Lower leg skin (tissue), 4 donors: ENCODE measurements at regions not wholly inside any gene's neighbourhood (a gene's known extent, or its start where the extent isn't known, plus 50 kb on each side); places are given as distances from the start of the nearest gene placed in this dataset.
"Not testable (repeated sequence)": the region's sequence is repeated elsewhere in the genome, so short reads cannot be mapped to it uniquely, and the experiment has no call there.

Experiments
- DNase-seq, 2 donors: peaks; one replicate each; pipeline ENCODE4 v3.0.0-alpha.2; 2019; ENCODE audit warnings: low spot score in 2 of 2
- H3K4me3 ChIP-seq: fragments of 200-600 bp; sonication (generic); 2 replicates; pipeline ENCODE4 v1.5.1; 2017; ENCODE audit warnings: mild to moderate bottlenecking, low read depth; ENCODE audit not compliant: poor library complexity, severe bottlenecking
- POLR2A ChIP-seq, 2 donors: fragments of 450-650 bp; IDR thresholded peaks; one replicate each; pipeline ENCODE4 v1.6.1; 2016 to 2017; ENCODE audit warnings: antibody characterized with exemption in 2 of 2, mild to moderate bottlenecking in 1 of 2, moderate library complexity in 1 of 2
- WGBS, 2 donors: methylation state at CpG; one replicate each; pipeline ENCODE4 v1.1.5; 2018; 5-methylcytosine and 5-hydroxymethylcytosine counted together
- intact Hi-C: fragments of 100-400 bp; cut with DNase I; formaldehyde crosslinking; loops from one replicate; pipeline ENCODE4 v1.15.0; 2023; ENCODE audit warnings: low total_unique reads
- TF ChIP-seq, protein P1 (sequence below), 3 donors: fragments of 450-650 bp; IDR thresholded peaks; one replicate each; pipeline ENCODE4 v1.5.1; 2016; ENCODE audit warnings: antibody characterized with exemption in 3 of 3, mild to moderate bottlenecking in 3 of 3, moderate library complexity in 2 of 3

DNA sequence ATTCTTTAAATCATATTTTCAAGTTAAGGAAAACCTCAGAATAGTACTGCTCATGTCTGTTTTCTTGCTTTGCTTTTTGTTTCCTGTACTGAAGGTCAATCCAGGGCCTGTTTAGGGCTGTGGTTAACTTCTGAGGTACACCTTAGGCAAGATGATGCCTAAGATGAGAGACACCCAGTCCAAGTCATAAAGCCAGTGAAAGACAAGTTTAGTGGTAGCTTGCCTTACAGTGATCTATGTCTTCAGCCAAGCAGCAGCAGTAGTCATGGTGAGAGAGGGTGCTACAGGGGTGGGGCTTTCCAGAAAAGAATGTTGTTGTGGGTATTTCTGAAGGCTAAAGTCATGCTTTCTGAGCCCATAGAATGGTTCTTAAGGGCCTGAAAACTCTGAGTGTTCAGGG lies 173.7 kb downstream of the VSIG4 start:
- intact Hi-C loops: no loop called here
- no peak for DNase-seq

DNA sequence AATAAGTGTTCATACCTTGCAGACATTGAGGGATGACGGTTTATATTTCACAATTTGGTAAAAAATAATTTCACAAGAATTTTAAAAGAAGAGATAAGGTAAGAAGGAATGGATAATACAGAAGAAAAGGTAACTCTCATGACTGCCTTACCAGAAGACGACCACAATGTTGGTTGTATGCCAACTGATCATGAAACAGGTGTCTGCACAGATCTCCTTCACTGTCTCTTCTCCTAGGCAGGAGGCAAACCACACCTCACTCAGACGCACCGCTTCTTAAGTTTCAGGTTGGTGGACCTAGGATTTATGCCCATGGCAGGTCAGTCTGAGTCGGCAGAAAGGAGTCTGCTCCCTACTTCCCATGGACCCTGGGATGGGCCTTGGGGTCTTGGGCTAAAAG lies 177.2 kb downstream of the VSIG4 start:
- no peak for TF ChIP-seq POLR2A (IDR thresholded peaks at IDR 0.05)
- TF ChIP-seq, protein P1, sequence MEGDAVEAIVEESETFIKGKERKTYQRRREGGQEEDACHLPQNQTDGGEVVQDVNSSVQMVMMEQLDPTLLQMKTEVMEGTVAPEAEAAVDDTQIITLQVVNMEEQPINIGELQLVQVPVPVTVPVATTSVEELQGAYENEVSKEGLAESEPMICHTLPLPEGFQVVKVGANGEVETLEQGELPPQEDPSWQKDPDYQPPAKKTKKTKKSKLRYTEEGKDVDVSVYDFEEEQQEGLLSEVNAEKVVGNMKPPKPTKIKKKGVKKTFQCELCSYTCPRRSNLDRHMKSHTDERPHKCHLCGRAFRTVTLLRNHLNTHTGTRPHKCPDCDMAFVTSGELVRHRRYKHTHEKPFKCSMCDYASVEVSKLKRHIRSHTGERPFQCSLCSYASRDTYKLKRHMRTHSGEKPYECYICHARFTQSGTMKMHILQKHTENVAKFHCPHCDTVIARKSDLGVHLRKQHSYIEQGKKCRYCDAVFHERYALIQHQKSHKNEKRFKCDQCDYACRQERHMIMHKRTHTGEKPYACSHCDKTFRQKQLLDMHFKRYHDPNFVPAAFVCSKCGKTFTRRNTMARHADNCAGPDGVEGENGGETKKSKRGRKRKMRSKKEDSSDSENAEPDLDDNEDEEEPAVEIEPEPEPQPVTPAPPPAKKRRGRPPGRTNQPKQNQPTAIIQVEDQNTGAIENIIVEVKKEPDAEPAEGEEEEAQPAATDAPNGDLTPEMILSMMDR (IDR thresholded peaks at IDR 0.05): no peak
- 69 to 93% methylated on average over 5 of the region's 5 CpGs for whole genome bisulfite sequencing, 2 donors
- no peak for DNase-seq
- no peak overlapping the region for H3K4me3 ChIP-seq
- intact Hi-C loops: no loop called here

More for the DNA sequence above, 173.7 kb downstream of the VSIG4 start:
- H3K4me3 ChIP-seq: no peak overlapping the region
- no peak for TF ChIP-seq POLR2A (IDR thresholded peaks at IDR 0.05)
- TF ChIP-seq, protein P1 (IDR thresholded peaks at IDR 0.05): no peak

DNA sequence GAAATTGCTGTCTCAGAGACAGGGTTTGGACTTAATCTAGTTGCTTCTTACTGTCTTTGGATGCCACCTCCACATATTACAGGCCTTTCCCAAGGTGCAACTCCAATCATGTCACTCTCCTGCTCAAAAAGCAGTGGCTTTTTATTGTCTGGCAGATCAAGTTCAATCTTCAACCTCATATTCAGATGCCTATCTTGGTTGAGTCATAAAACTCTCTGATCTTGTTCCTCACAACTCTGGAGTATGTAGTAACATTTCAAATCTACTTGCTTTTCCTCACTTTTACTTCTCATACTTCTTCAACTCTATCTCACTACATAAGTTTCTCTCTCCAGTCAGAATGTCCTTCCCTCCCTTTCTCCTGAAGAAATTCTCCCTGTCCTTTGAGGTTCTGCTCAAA lies 180.6 kb downstream of the VSIG4 start:
- no peak for TF ChIP-seq POLR2A (IDR thresholded peaks at IDR 0.05)
- TF ChIP-seq, protein P1 (IDR thresholded peaks at IDR 0.05): no peak
- no peak overlapping the region for H3K4me3 ChIP-seq
- intact Hi-C loops: no loop called here
- no peak for DNase-seq

DNA sequence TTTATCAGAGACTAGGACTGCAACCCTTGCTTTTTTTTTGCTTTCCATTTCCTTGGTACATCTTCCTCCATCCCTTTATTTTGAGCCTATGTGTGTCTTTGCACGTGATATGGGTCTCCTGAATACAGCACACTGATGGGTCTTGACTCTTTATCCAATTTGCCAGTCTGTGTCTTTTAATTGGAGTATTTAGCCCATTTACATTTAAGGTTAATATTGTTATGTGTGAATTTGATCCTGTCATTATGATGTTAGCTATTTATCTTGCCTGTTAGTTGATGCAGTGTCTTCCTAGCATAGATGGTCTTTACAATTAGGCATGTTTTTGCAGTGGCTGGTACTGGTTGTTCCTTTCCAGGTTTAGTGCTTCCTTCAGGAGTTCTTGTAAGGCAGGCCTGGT lies 185.4 kb downstream of the VSIG4 start:
- H3K4me3 ChIP-seq, intact Hi-C loops, DNase-seq: not testable (repeated sequence)
- 68 to 73% methylated on average over 1 of the region's 1 CpG for WGBS, 2 donors

DNA sequence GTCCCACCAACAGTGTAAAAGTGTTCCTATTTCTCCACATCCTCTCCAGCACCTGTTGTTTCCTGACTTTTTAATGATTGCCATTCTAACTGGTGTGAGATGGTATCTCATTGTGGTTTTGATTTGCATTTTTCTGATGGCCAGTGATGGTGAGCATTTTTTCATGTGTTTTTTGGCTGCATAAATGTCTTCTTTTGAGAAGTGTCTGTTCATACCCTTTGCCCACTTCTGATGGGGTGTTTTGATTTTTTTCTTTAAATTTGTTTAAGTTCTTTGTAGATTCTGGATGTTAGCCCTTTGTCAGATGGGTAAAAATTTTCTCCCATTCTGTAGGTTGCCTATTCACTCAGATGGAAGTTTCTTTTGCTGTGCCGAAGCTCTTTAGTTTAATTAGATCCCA lies 183.9 kb downstream of the MSN start:
- H3K4me3 ChIP-seq, DNase-seq, intact Hi-C loops: not testable (repeated sequence)
- WGBS, 2 donors: 78 to 92% methylated on average over 1 of the region's 1 CpG

DNA sequence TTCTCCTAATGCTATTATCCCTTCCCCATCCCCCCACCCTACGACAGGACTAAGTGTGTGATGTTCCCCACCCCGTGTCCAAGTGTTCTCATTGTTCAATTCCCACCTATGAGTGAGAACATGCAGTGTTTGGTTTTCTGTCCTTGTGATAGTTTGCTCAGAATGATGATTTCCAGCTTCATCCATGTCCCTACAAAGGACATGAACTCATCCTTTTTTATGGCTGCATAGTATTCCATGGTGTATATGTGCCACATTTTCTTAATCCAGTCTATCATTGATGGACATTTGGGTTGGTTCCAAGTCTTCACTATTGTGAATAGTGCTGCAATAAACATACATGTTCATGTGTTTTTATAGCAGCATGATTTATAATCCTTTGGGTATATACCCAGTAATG lies 183.4 kb downstream of the MSN start:
- WGBS, 2 donors: 72 to 77% methylated on average over 2 of the region's 2 CpGs
- intact Hi-C loops: not testable (repeated sequence)

DNA sequence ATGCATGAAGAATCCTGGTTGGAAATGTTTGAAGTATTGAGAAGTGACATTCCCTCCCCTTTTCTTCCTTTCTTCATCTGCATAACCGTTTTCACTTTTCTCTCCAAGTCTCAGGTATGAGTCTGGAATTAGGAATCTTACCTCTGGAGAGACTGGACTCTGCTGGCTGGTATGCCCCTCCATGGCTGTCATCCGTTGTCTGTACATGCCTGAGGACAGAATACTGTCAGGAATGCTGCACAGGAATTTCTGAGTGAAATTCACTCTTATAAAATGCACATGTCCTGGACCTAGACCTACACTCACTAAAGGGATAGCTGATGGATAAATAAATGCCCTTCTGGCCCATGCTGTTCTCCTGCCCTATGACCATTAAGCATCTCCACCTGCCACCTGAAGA lies 179.5 kb downstream of the MSN start:
- intact Hi-C loops: no loop called here
- DNase-seq: no peak
- TF ChIP-seq POLR2A (IDR thresholded peaks at IDR 0.05): no peak
- TF ChIP-seq, protein P1 (IDR thresholded peaks at IDR 0.05): no peak
- 44 to 64% methylated on average over 2 of the region's 2 CpGs for WGBS, 2 donors
- no peak overlapping the region for H3K4me3 ChIP-seq

More for the DNA sequence above, 183.4 kb downstream of the MSN start:
- DNase-seq, H3K4me3 ChIP-seq: not testable (repeated sequence)

DNA sequence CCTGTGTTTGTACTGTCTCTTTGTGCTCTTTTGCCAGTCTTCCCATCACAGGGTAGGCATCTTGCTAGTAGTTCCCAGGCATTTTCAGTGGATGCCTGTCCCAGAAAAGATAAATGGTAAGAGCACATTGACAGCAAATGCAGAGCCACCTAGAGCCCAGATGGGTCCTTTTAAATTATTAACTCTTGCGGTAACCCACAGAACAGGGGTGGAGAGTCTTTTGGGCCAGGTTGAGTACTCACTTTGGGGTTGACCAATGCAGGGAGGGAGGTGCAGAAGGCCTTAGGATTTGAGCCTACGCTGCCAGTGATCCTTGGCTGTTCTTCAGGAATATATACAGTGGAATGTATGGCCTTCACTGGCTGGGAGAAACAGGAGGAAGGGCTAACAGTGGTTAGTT lies 173.8 kb downstream of the MSN start:
- no peak for TF ChIP-seq POLR2A (IDR thresholded peaks at IDR 0.05)
- TF ChIP-seq, protein P1 (IDR thresholded peaks at IDR 0.05): no peak
- no peak for DNase-seq
- intact Hi-C loops: no loop called here
- H3K4me3 ChIP-seq: no peak overlapping the region
- WGBS, 2 donors: 82 to 95% methylated on average over 2 of the region's 2 CpGs
